Neural cell (in vitro differentiated cells): ENCODE measurements at regions not wholly inside any gene's neighbourhood (a gene's known extent, or its start where the extent isn't known, plus 50 kb on each side); places are given as distances from the start of the nearest gene placed in this dataset.
A peak's percentile ranks its signal among the peaks of the same experiment; 100 is the strongest.

Source experiments
- H2AFZ ChIP-seq: fragments of 200-600, 300-800 bp; sonication (generic), shearing (Covaris generic); 2 replicates; pipeline ENCODE4 v1.6.0; 2014; ENCODE audit warnings: low read depth, mild to moderate bottlenecking, antibody characterized with exemption, low read length, moderate library complexity
- H3F3A ChIP-seq: fragments of 200-600 bp; shearing (Covaris generic); 2 replicates; pipeline ENCODE4 v1.6.1; 2016; ENCODE audit warnings: mild to moderate bottlenecking, moderate library complexity, mixed read lengths, antibody characterized with exemption, low read length; ENCODE audit not compliant: insufficient read depth, poor library complexity, severe bottlenecking
- H3K27ac ChIP-seq: fragments of 200-600, 300-800 bp; sonication (generic), shearing (Covaris generic); 2 replicates; pipeline ENCODE4 v1.5.1; 2014; ENCODE audit warnings: mild to moderate bottlenecking, low read length, moderate library complexity
- H3K27me3 ChIP-seq: fragments of 300-800, 200-600 bp; sonication (generic), shearing (Covaris generic); 2 replicates; pipeline ENCODE4 v1.6.0; 2014; ENCODE audit warnings: mild to moderate bottlenecking, low read depth, low read length, moderate library complexity; ENCODE audit not compliant: insufficient read depth
- H3K36me3 ChIP-seq: fragments of 300-800, 200-600 bp; sonication (generic), shearing (Covaris generic); 2 replicates; pipeline ENCODE4 v1.5.1; 2014; ENCODE audit warnings: mild to moderate bottlenecking, antibody characterized with exemption, low read length, moderate library complexity; ENCODE audit not compliant: insufficient read depth
- H3K4me2 ChIP-seq: fragments of 300-800, 200-600 bp; sonication (generic), shearing (Covaris generic); 2 replicates; pipeline ENCODE4 v1.6.0; 2014; ENCODE audit warnings: mild to moderate bottlenecking, low read length
- H3K4me3 ChIP-seq: fragments of 300-800, 200-600 bp; sonication (generic), shearing (Covaris generic); 2 replicates; pipeline ENCODE4 v1.5.1; 2014; ENCODE audit warnings: mild to moderate bottlenecking, low read length, moderate library complexity
- H3K79me2 ChIP-seq: fragments of 200-600 bp; shearing (Covaris generic); replicated peaks from 2 replicates; pipeline ENCODE4 v1.6.0; 2014; ENCODE audit warnings: mild to moderate bottlenecking, low read length, moderate library complexity; ENCODE audit not compliant: insufficient read depth
- H3K9ac ChIP-seq: fragments of 300-800, 200-600 bp; sonication (generic), shearing (Covaris generic); 2 replicates; pipeline ENCODE4 v1.6.1; 2016; ENCODE audit warnings: mild to moderate bottlenecking, low read length, mixed read lengths
- H3K9me2 ChIP-seq: fragments of 200-600 bp; shearing (Covaris generic); 2 replicates; pipeline ENCODE4 v1.6.1; 2016; ENCODE audit warnings: mild to moderate bottlenecking, low read length, mixed read lengths; ENCODE audit not compliant: insufficient read depth
- H3K9me3 ChIP-seq: fragments of 200-600, 300-800 bp; sonication (generic), shearing (Covaris generic); 2 replicates; pipeline ENCODE4 v1.6.1; 2016; ENCODE audit warnings: mild to moderate bottlenecking, mixed run types, low read length, moderate library complexity, mixed read lengths
- H4K20me1 ChIP-seq: fragments of 200-600 bp; shearing (Covaris generic); 2 replicates; pipeline ENCODE4 v1.6.1; 2016; ENCODE audit warnings: mild to moderate bottlenecking, mixed run types; ENCODE audit not compliant: insufficient read depth
- EP300 ChIP-seq: fragments of 450-650 bp; conservative IDR thresholded peaks from 2 replicates; pipeline ENCODE4 v1.6.1; 2014; ENCODE audit warnings: antibody characterized with exemption, mild to moderate bottlenecking, moderate library complexity; ENCODE audit not compliant: poor library complexity, severe bottlenecking
- EZH2 ChIP-seq: fragments of 200-600, 300-800 bp; shearing (Covaris generic), sonication (generic); IDR thresholded peaks from 2 replicates; pipeline ENCODE4 v1.6.1; 2014; ENCODE audit warnings: antibody characterized with exemption, low read length, borderline replicate concordance, mild to moderate bottlenecking; ENCODE audit not compliant: insufficient read depth, poor library complexity, severe bottlenecking
- MXI1 ChIP-seq: fragments of 450-650 bp; conservative IDR thresholded peaks from 2 replicates; pipeline ENCODE4 v1.6.1; 2014; ENCODE audit warnings: antibody characterized with exemption, mild to moderate bottlenecking; ENCODE audit not compliant: poor library complexity, severe bottlenecking
- POLR2AphosphoS5 ChIP-seq: IDR thresholded peaks from 2 replicates; pipeline ENCODE4 v1.6.1; 2012
- RAD21 ChIP-seq: fragments of 450-650 bp; conservative IDR thresholded peaks from 2 replicates; pipeline ENCODE4 v1.6.1; 2014; ENCODE audit warnings: antibody characterized with exemption, mild to moderate bottlenecking, moderate library complexity
- SMC3 ChIP-seq: fragments of 450-650 bp; conservative IDR thresholded peaks from 2 replicates; pipeline ENCODE4 v1.6.1; 2014; ENCODE audit warnings: antibody characterized with exemption, mild to moderate bottlenecking, moderate library complexity; ENCODE audit not compliant: poor library complexity
- TAF1 ChIP-seq: IDR thresholded peaks from 2 replicates; pipeline ENCODE4 v1.6.1; 2012; ENCODE audit warnings: low read depth
- TF ChIP-seq, protein P1 (sequence below): fragments of 450-650 bp; IDR thresholded peaks from 2 replicates; pipeline ENCODE4 v1.5.1; 2014; ENCODE audit warnings: antibody characterized with exemption, mild to moderate bottlenecking, moderate library complexity; ENCODE audit not compliant: poor library complexity, severe bottlenecking
- TF ChIP-seq, protein P2 (sequence below): IDR thresholded peaks from 2 replicates; pipeline ENCODE4 v1.6.1; 2012; ENCODE audit warnings: borderline replicate concordance

DNA sequence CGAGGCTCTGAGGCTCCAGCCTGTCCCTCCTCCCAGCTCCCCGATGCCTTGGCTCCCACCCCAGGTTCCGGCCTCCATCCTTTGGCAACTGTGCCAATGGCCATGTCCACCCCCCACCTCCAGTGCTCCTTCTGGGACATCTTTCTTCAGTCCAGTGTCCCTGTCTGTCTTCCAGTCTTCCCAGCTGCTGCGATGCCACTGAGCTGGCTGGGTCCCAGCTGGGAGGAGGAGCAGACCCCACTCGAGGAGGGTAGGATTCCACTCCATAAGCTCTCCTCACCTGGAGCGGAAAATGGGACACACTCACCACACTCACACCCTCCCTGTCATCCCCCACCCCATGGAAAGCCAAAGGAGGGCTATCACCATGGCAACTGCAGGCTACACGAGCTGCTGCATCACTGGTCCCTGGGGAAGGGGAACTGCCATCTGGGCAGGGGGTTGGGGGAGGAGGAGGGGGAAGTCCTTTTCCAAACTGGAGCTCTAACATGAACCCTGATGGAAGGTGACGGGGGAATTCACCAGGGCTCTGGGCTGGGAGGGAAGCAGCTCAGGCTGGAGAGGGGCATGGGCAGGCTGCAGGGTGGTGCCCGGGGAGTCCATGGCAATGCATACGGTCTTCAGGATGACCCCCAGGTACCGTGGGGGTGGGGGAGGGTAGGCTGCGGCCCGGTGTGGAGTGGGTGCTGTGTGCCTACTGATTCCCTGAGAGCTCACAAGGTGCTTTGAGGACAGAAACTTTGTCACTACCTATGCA lies 94.3 kb downstream of the LRRC74A start:
- Histone ChIP-seq H3K27ac (peak overlapping the region; percentile 100), H3K4me2 (peak overlapping the region; percentile 66), H3K4me3 (peak overlapping the region; percentile 61), H3K9me3 (no peaks in the 10 kb centered on the region), H2AFZ (no peak overlapping the region), H3K27me3 (no peaks in the 10 kb centered on the region), H3K36me3 (no peaks in the 10 kb centered on the region), H3K9ac (peak overlapping the region; percentile 93), H3F3A (peaks cover 26% of the 10 kb centered on the region), H3K79me2 (peaks cover 14% of the 10 kb centered on the region), H3K9me2 (no peaks in the 10 kb centered on the region), H4K20me1 (no peaks in the 10 kb centered on the region)
- TF ChIP-seq, protein P1, sequence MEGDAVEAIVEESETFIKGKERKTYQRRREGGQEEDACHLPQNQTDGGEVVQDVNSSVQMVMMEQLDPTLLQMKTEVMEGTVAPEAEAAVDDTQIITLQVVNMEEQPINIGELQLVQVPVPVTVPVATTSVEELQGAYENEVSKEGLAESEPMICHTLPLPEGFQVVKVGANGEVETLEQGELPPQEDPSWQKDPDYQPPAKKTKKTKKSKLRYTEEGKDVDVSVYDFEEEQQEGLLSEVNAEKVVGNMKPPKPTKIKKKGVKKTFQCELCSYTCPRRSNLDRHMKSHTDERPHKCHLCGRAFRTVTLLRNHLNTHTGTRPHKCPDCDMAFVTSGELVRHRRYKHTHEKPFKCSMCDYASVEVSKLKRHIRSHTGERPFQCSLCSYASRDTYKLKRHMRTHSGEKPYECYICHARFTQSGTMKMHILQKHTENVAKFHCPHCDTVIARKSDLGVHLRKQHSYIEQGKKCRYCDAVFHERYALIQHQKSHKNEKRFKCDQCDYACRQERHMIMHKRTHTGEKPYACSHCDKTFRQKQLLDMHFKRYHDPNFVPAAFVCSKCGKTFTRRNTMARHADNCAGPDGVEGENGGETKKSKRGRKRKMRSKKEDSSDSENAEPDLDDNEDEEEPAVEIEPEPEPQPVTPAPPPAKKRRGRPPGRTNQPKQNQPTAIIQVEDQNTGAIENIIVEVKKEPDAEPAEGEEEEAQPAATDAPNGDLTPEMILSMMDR, result no peak
- no peak for TF ChIP-seq SMC3
- no peak for TF ChIP-seq RAD21
- TF ChIP-seq, protein P2, sequence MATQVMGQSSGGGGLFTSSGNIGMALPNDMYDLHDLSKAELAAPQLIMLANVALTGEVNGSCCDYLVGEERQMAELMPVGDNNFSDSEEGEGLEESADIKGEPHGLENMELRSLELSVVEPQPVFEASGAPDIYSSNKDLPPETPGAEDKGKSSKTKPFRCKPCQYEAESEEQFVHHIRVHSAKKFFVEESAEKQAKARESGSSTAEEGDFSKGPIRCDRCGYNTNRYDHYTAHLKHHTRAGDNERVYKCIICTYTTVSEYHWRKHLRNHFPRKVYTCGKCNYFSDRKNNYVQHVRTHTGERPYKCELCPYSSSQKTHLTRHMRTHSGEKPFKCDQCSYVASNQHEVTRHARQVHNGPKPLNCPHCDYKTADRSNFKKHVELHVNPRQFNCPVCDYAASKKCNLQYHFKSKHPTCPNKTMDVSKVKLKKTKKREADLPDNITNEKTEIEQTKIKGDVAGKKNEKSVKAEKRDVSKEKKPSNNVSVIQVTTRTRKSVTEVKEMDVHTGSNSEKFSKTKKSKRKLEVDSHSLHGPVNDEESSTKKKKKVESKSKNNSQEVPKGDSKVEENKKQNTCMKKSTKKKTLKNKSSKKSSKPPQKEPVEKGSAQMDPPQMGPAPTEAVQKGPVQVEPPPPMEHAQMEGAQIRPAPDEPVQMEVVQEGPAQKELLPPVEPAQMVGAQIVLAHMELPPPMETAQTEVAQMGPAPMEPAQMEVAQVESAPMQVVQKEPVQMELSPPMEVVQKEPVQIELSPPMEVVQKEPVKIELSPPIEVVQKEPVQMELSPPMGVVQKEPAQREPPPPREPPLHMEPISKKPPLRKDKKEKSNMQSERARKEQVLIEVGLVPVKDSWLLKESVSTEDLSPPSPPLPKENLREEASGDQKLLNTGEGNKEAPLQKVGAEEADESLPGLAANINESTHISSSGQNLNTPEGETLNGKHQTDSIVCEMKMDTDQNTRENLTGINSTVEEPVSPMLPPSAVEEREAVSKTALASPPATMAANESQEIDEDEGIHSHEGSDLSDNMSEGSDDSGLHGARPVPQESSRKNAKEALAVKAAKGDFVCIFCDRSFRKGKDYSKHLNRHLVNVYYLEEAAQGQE, result peak; percentile 14
- no peak for TF ChIP-seq MXI1
- peak; percentile 51 for TF ChIP-seq POLR2AphosphoS5
- peak; percentile 67 for TF ChIP-seq EP300
- no peak for TF ChIP-seq EZH2

DNA sequence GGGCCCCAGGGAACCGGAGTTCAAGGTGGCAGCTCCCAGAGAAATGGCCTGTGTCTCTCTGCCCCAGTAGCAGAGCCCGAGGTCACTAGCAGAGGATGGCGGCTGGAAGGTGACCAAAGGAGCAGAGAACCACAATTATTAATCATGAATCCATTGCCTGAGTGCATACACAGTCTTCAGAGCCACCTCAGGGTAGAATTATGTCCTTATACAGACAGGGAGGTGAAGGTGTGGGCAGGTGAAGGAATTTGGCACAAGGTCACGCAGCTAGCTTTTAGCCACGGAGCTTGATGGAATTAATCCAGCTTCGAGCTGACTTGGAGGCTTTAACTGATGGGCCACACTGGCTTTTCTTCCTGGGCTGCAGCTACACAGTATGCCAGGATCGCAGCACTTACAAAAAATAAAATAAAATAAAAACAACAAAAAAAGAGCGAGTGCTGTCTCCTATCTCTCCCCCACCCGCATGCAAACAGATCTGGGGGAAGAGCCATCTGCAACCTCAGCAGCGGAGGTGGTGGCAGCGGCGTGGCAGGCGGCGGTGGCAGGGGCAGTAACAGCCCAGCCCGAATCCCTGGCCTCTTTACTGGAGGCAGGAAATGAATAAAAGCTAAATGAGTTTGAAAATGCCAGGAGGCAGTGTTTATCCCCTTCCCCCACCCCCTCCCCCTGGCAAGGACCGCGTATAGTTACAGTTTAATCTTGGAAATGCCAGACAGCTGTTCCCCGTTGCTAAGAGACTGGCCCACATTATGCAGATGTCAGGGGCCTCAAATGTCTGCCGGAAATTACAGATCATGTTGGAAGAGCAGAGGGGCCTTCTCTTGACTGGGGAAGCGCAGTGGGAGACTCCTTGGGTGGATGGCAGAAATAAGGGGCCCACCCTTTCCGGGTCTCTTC lies 93.5 kb downstream of the LRRC74A start:
- Histone ChIP-seq H3K9me2 (no peaks in the 10 kb centered on the region), H3K9ac (peak overlapping the region; percentile 93), H3K27ac (peak overlapping the region; percentile 100), H3K4me2 (peak overlapping the region; percentile 77), H4K20me1 (no peaks in the 10 kb centered on the region), H3K36me3 (no peaks in the 10 kb centered on the region), H3K27me3 (no peaks in the 10 kb centered on the region), H3K79me2 (peaks cover 14% of the 10 kb centered on the region), H3F3A (peaks cover 26% of the 10 kb centered on the region), H3K9me3 (no peaks in the 10 kb centered on the region), H3K4me3 (peak overlapping the region; percentile 61), H2AFZ (no peak overlapping the region)
- no peak for TF ChIP-seq SMC3
- TF ChIP-seq EP300, result peak; percentile 71
- TF ChIP-seq, protein P1, result no peak
- no peak for TF ChIP-seq TAF1
- peak; percentile 43 for TF ChIP-seq RAD21
- no peak for TF ChIP-seq MXI1
- peak; percentile 51 for TF ChIP-seq POLR2AphosphoS5
- TF ChIP-seq EZH2, result no peak
- TF ChIP-seq, protein P2, result peak; percentile 90
